Endothelial cell of umbilical vein (primary cell): ENCODE measurements at regions not wholly inside any gene's neighbourhood (a gene's known extent, or its start where the extent isn't known, plus 50 kb on each side); places are given as distances from the start of the nearest gene placed in this dataset.
"Not testable (repeated sequence)": the region's sequence is repeated elsewhere in the genome, so short reads cannot be mapped to it uniquely, and the experiment has no call there.

ENCODE experiments used
- CTCF ChIP-seq, 2 donors: IDR thresholded peaks; 1 replicate in 1 of 2; 2 replicates in 1 of 2; pipeline ENCODE4 v1.5.1; 2011; ENCODE audit warnings: low read length in 2 of 2, mild to moderate bottlenecking in 2 of 2, moderate library complexity in 2 of 2, control low read depth in 1 of 2, inconsistent platforms in 1 of 2, low read depth in 1 of 2; ENCODE audit not compliant: insufficient read depth in 1 of 2; ENCODE audit errors: extremely low read depth in 1 of 2
- EZH2 ChIP-seq: IDR thresholded peaks from 2 replicates; pipeline ENCODE4 v1.6.1; 2012; ENCODE audit warnings: borderline replicate concordance, low read depth, mild to moderate bottlenecking, moderate library complexity, low read length, inconsistent platforms; ENCODE audit not compliant: severe bottlenecking
- FOS ChIP-seq: IDR thresholded peaks from 2 replicates; pipeline ENCODE4 v1.6.1; 2011; ENCODE audit warnings: mild to moderate bottlenecking, low read length, moderate library complexity, borderline replicate concordance; ENCODE audit not compliant: insufficient read depth
- JUN ChIP-seq: IDR thresholded peaks from 2 replicates; pipeline ENCODE4 v1.6.1; 2011; ENCODE audit warnings: borderline replicate concordance, low read depth; ENCODE audit not compliant: insufficient read length, insufficient read depth
- MAX ChIP-seq: IDR thresholded peaks from 2 replicates; pipeline ENCODE4 v1.6.1; 2011; ENCODE audit not compliant: insufficient read depth, insufficient read length
- MYC ChIP-seq: IDR thresholded peaks from one replicate; pipeline ENCODE4 v1.6.1; 2011; ENCODE audit warnings: mild to moderate bottlenecking, low read depth, low read length
- POLR2A ChIP-seq: IDR thresholded peaks from 2 replicates; pipeline ENCODE4 v1.6.1; 2012; ENCODE audit warnings: low read depth, mild to moderate bottlenecking, control low read depth, low read length
- POLR2AphosphoS5 ChIP-seq: IDR thresholded peaks from 2 replicates; pipeline ENCODE4 v1.6.1; 2012; ENCODE audit warnings: low read depth, mild to moderate bottlenecking, control low read depth, low read length, moderate library complexity; ENCODE audit not compliant: insufficient read depth

GRCh38 chr9:65519018-65519417 is 156.7 kb upstream of the ZNG1E start:
- not testable (repeated sequence) for TF ChIP-seq MAX; MYC; CTCF (IDR thresholded peaks at IDR 0.05; ENCODE audit: extremely low read depth in 1 of 2, insufficient read depth in 1 of 2, low read depth in 1 of 2, low read length in 2 of 2); EZH2; JUN; POLR2A; POLR2AphosphoS5; FOS
